ENCODE measurements at regions not wholly inside any gene's neighbourhood (a gene's known extent, or its start where the extent isn't known, plus 50 kb on each side); places are given as distances from the start of the nearest gene placed in this dataset.

- DNase-seq: no peak
Measured at GRCh38 chr7:84471576-84471975, 277.0 kb upstream of the SEMA3A start.

GRCh38 chr7:84469034-84469433 is 274.4 kb upstream of the SEMA3A start:
- DNase-seq: no peak

GRCh38 chr7:84462259-84462658 is 267.7 kb upstream of the SEMA3A start:
- DNase-seq: no peak

- DNase-seq: no peak
Measured at GRCh38 chr7:84461093-84461492, 266.5 kb upstream of the SEMA3A start.

GRCh38 chr7:84455788-84456187 is 261.2 kb upstream of the SEMA3A start:
- DNase-seq: no peak

GRCh38 chr7:84454174-84454959 is 259.8 kb upstream of the SEMA3A start:
- no peak for DNase-seq

GRCh38 chr7:84452618-84453017 is 258.0 kb upstream of the SEMA3A start:
- no peak for DNase-seq

- no peak for DNase-seq
Measured at GRCh38 chr7:84450772-84451171, 256.2 kb upstream of the SEMA3A start.

- DNase-seq: no peak
Measured at GRCh38 chr7:84447636-84448293, 253.2 kb upstream of the SEMA3A start.

- DNase-seq: no peak
Measured at GRCh38 chr7:84446991-84447480, 252.4 kb upstream of the SEMA3A start.

GRCh38 chr7:84425702-84426259 is 231.2 kb upstream of the SEMA3A start:
- no peak for DNase-seq

- no peak for DNase-seq
Measured at GRCh38 chr7:84422790-84423189, 228.2 kb upstream of the SEMA3A start.

GRCh38 chr7:84412161-84412969 is 217.8 kb upstream of the SEMA3A start:
- DNase-seq: peak; percentile 44

- DNase-seq: no peak
Measured at GRCh38 chr7:84399661-84400060, 205.1 kb upstream of the SEMA3A start.

- DNase-seq: no peak
Measured at GRCh38 chr7:84394219-84394618, 199.6 kb upstream of the SEMA3A start.

GRCh38 chr7:84393786-84394185 is 199.2 kb upstream of the SEMA3A start:
- no peak for DNase-seq

- no peak for DNase-seq
Measured at GRCh38 chr7:84390845-84391244, 196.3 kb upstream of the SEMA3A start.

GRCh38 chr7:84389242-84389641 is 194.7 kb upstream of the SEMA3A start:
- peak; percentile 26 for DNase-seq

GRCh38 chr7:84387595-84387994 is 193.0 kb upstream of the SEMA3A start:
- no peak for DNase-seq

GRCh38 chr7:84384417-84384816 is 189.8 kb upstream of the SEMA3A start:
- DNase-seq: no peak

GRCh38 chr7:84379446-84379845 is 184.9 kb upstream of the SEMA3A start:
- no peak for DNase-seq

- DNase-seq: no peak
Measured at GRCh38 chr7:84372712-84373111, 178.1 kb upstream of the SEMA3A start.

- no peak for DNase-seq
Measured at GRCh38 chr7:84372155-84372621, 177.6 kb upstream of the SEMA3A start.
